Skeletal muscle satellite cell (primary cell): ENCODE measurements at regions not wholly inside any gene's neighbourhood (a gene's known extent, or its start where the extent isn't known, plus 50 kb on each side); places are given as distances from the start of the nearest gene placed in this dataset.

Source experiments
- H3K27me3 ChIP-seq: 2 replicates; pipeline ENCODE4 v1.7.0; 2013; ENCODE audit warnings: low read length; ENCODE audit not compliant: control insufficient read depth, insufficient read depth
- H3K36me3 ChIP-seq: 2 replicates; pipeline ENCODE4 v1.7.0; 2013; ENCODE audit warnings: mild to moderate bottlenecking, control low read depth, low read length; ENCODE audit not compliant: insufficient read depth
- H3K4me1 ChIP-seq: 2 replicates; pipeline ENCODE4 v1.7.0; 2013; ENCODE audit warnings: low read length; ENCODE audit not compliant: control insufficient read depth, insufficient read depth
- H3K4me2 ChIP-seq: 2 replicates; pipeline ENCODE4 v1.7.0; 2013; ENCODE audit warnings: mild to moderate bottlenecking, low read length
- H3K4me3 ChIP-seq: 2 replicates; pipeline ENCODE4 v1.7.0; 2013; ENCODE audit warnings: low read length
- H3K9ac ChIP-seq: 2 replicates; pipeline ENCODE4 v1.7.0; 2013; ENCODE audit warnings: mild to moderate bottlenecking, low read depth, low read length, moderate library complexity
- H3K9me3 ChIP-seq: replicated peaks from 2 replicates; pipeline ENCODE4 v1.7.0; 2013; ENCODE audit warnings: mild to moderate bottlenecking, control low read depth, low read length

DNA sequence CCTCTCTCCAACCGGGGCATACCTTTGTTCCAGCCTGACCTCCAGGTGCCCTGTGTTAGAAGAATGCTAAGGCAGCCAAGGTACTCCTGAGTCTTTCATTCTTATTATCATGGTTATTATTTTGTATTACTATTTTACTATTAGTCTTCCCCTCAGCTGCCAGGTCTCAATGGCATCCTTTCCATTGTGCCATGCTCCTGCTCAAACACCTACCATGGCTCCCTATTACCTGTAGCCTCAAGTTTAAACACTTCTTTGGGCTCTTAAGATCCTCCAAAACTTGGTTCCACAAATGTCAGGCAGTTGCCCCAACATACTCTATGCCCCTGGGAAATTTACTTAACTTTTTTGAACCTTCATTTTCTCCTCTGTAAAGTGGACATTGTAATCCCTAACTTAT lies 130.4 kb downstream of the CHST1 start:
- Histone ChIP-seq H3K4me1 (no peaks in the 10 kb centered on the region), H3K36me3 (no peaks in the 10 kb centered on the region), H3K4me3 (no peak overlapping the region), H3K27me3 (peaks cover 33% of the 10 kb centered on the region), H3K4me2 (no peak overlapping the region), H3K9ac (no peak overlapping the region), H3K9me3 (no peaks in the 10 kb centered on the region)

DNA sequence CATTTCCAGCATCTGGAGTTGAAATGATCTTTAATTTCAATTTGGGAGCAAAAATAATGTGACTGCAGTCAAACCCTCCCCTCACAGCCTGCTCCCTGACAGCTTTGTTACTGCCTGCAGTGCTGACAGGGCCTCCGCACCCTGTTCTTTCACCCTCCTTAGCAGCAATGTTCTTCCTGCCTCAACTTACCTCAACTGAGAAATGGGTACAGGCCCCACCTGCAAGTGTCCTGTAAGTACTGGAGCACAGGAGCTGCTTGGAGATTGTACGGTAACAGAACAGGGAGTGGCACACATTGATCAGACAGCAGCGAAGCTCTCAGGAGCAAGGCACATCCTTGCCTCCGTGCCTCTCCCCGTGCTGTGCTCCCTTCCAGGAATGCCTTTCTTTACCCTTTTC lies 131.3 kb downstream of the CHST1 start:
- Histone ChIP-seq H3K9me3 (no peaks in the 10 kb centered on the region), H3K27me3 (peaks cover 33% of the 10 kb centered on the region), H3K36me3 (no peaks in the 10 kb centered on the region), H3K4me2 (no peak overlapping the region), H3K4me1 (no peaks in the 10 kb centered on the region), H3K4me3 (no peak overlapping the region), H3K9ac (no peak overlapping the region)

DNA sequence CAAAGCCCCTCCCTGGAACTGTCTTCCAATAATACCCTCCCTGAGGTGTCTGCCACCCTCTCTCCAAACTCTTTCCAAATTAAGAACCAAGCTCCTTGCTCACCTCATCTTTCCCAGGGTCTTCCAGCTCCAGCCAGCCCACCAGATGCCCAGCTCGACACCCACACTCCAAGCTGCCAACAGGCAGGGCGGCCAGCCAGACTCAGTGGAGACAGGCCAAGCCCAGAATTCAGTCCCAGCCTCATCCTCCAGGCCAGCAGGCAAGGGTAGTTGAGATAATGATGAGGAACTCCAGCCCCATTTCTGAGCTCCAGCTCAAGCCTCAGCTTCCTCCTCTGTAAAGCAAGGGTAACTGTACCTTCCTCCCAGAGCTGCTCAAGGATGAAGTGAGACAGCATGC lies 132.9 kb downstream of the CHST1 start:
- Histone ChIP-seq H3K4me3 (no peak overlapping the region), H3K36me3 (no peaks in the 10 kb centered on the region), H3K4me2 (no peak overlapping the region), H3K4me1 (no peaks in the 10 kb centered on the region), H3K9ac (no peak overlapping the region), H3K27me3 (peaks cover 27% of the 10 kb centered on the region), H3K9me3 (no peaks in the 10 kb centered on the region)

GRCh38 chr11:45530776-45531175 lies 134.6 kb downstream of the CHST1 start:
- Histone ChIP-seq H3K4me1 (no peaks in the 10 kb centered on the region), H3K4me2 (no peak overlapping the region), H3K9ac (no peak overlapping the region), H3K9me3 (no peaks in the 10 kb centered on the region), H3K27me3 (peaks cover 18% of the 10 kb centered on the region), H3K36me3 (no peaks in the 10 kb centered on the region), H3K4me3 (no peak overlapping the region)

GRCh38 chr11:45530111-45530510 lies 135.3 kb downstream of the CHST1 start:
- no peak overlapping the region for H3K4me3 ChIP-seq
- no peaks in the 10 kb centered on the region for H3K36me3 ChIP-seq
- peaks cover 16% of the 10 kb centered on the region for H3K27me3 ChIP-seq

GRCh38 chr11:45528435-45528834 lies 137.0 kb downstream of the CHST1 start:
- no peaks in the 10 kb centered on the region for H3K9me3 ChIP-seq
- H3K36me3 ChIP-seq, result no peaks in the 10 kb centered on the region
- no peak overlapping the region for H3K9ac ChIP-seq

More at GRCh38 chr11:45530111-45530510, 135.3 kb downstream of the CHST1 start:
- H3K9me3 ChIP-seq, result no peaks in the 10 kb centered on the region
- no peaks in the 10 kb centered on the region for H3K4me1 ChIP-seq
- H3K9ac ChIP-seq, result no peak overlapping the region
- no peak overlapping the region for H3K4me2 ChIP-seq

GRCh38 chr11:45527898-45528297 lies 137.5 kb downstream of the CHST1 start:
- no peak overlapping the region for H3K4me2 ChIP-seq
- no peak overlapping the region for H3K4me3 ChIP-seq
- peaks cover 5% of the 10 kb centered on the region for H3K27me3 ChIP-seq
- H3K9ac ChIP-seq, result no peak overlapping the region
- no peaks in the 10 kb centered on the region for H3K36me3 ChIP-seq
- H3K4me1 ChIP-seq, result no peaks in the 10 kb centered on the region
- no peaks in the 10 kb centered on the region for H3K9me3 ChIP-seq

More at GRCh38 chr11:45528435-45528834, 137.0 kb downstream of the CHST1 start:
- Histone ChIP-seq H3K4me1 (no peaks in the 10 kb centered on the region), H3K27me3 (peaks cover 5% of the 10 kb centered on the region), H3K4me2 (no peak overlapping the region), H3K4me3 (no peak overlapping the region)

- Histone ChIP-seq H3K4me3 (no peak overlapping the region), H3K27me3 (peaks cover 6% of the 10 kb centered on the region), H3K9me3 (no peaks in the 10 kb centered on the region), H3K9ac (no peak overlapping the region), H3K4me2 (no peak overlapping the region), H3K4me1 (no peaks in the 10 kb centered on the region), H3K36me3 (no peaks in the 10 kb centered on the region)
Observed at GRCh38 chr11:45525393-45525792, 140.0 kb downstream of the CHST1 start.

GRCh38 chr11:45523760-45524159 lies 141.7 kb downstream of the CHST1 start:
- Histone ChIP-seq H3K4me3 (no peak overlapping the region), H3K9me3 (no peaks in the 10 kb centered on the region), H3K4me1 (no peaks in the 10 kb centered on the region), H3K36me3 (no peaks in the 10 kb centered on the region), H3K4me2 (no peak overlapping the region), H3K27me3 (peaks cover 12% of the 10 kb centered on the region), H3K9ac (no peak overlapping the region)

DNA sequence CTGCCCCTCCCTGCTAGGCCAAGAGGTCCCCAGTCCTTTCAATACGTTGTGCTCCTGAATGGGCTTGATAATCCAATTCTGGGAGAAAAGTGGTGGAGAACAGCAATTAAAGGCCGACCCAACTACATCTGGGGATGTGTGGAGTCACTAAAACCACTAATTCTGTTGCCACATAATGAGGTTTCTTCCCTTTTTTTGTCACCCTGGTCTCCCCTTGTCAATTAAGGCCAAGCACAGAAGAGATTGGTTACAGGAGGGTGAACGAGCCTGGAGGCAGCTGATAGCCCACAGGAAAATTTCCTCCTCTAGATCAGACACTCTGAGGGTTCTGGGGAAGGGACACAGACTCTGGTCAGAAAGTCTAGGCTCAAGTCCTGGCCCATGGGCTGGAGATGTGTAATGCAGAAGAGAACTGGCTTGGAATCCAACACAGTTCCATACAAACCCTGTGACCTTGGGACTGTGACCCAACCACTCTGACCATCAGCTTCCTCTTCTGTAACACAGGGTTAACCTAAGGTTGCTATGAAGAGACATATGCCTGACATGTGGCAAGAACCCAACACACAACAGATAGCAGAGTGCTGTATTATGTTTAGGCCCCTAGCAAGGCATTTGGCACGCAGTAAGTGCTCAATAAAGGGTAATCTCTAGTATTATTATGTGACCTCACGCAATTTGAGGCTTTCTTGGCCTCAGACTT lies 146.4 kb downstream of the CHST1 start:
- H3K4me1 ChIP-seq, result no peaks in the 10 kb centered on the region
- no peak overlapping the region for H3K4me3 ChIP-seq
- no peaks in the 10 kb centered on the region for H3K36me3 ChIP-seq
- no peak overlapping the region for H3K9ac ChIP-seq
- no peaks in the 10 kb centered on the region for H3K9me3 ChIP-seq
- peaks cover 13% of the 10 kb centered on the region for H3K27me3 ChIP-seq
- H3K4me2 ChIP-seq, result no peak overlapping the region

DNA sequence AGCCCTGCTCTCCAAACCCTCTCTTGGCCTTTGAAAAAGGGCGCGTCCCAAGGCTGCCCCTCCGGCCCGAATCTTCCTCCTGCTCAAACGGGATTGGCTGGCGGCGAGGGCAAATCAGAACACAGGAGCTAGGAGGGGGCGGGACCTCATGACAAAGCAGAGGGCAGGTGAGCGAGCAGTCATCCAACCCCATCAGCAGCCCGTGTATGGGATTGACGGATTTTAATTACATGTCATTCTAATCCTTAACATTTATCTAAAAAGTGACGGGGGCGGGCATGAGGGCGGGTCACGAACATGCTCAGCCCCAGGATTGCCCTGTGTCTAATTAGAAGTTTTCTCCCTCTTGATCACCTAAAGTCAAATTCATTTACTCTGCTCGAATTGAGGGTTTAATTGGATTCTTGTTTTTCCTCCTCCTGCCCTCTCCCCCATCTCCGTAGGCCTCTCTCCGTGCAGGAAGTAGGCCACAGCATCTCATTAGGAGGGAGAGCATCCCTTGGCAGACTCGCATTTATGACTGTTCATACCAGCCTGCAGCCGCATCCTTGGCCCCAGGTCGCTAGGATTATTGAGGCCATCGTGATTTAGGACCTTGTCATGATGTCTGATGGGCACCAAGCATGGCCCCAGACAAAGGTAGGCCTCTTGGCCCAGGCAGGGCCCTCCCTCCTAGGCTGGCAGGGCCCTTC lies 147.1 kb downstream of the CHST1 start:
- H3K4me3 ChIP-seq, result no peak overlapping the region
- no peaks in the 10 kb centered on the region for H3K36me3 ChIP-seq
- no peaks in the 10 kb centered on the region for H3K4me1 ChIP-seq
- H3K27me3 ChIP-seq, result peaks cover 13% of the 10 kb centered on the region
- no peaks in the 10 kb centered on the region for H3K9me3 ChIP-seq
- no peak overlapping the region for H3K9ac ChIP-seq
- H3K4me2 ChIP-seq, result no peak overlapping the region
